ENCODE measurements at regions not wholly inside any gene's neighbourhood (a gene's known extent, or its start where the extent isn't known, plus 50 kb on each side); places are given as distances from the start of the nearest gene placed in this dataset.

GRCh38 chr21:39124681-39125251 is 58.5 kb downstream of the PSMG1 start:
- DNase-seq = no peak

DNA sequence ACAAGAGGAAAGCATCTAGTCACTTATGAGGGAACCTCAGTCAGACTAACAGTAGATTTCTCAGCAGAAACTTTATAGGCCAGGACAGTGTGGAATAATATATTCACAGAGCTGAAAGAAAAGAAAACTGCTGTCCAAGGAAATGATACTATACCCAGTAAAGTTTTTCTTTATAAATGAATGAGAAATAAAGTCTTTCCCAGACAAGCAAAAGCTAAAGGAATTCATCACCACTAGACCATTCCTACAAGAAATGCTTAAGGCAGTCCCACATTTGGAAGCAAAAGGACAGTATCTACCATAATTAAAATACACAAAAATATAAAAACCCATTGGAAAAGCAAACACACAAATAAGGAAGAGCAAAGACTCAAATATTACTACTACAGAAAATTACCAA is 59.9 kb downstream of the PSMG1 start:
- DNase-seq = no peak

DNA sequence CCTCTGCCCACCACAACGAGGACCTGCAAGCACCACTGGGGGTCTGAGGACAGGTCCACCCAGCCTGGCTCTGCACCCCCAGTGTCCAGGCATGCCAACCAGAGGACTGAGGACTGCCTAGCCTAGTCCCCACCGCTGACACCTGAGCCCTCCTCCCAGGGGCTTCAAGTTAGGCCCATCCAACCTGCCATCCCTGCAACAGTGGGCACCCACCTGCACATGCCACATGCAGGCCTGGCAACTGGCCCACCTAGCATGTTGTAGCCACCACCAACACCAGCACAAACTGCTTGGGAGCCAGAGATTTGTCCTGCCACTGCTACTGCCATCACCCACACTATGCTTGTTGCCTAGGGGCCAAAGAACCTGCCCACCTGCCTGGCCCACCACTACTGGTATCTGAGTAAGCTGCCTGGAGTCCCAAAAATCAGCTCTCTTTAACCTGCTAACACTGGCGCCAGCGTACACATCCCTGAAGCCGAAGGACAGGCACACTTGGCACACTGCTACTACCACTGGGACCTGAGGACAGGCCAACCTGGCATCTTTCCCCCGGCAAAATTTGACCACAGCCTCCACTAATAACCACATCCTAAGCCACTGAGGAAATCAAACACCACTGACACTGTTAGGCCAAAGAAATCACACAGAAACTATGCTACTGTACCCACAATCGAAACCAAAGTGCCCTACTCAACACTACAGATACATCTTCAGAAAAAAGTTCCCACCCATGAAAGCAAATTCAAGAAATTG is 61.5 kb downstream of the PSMG1 start:
- no peak for DNase-seq

GRCh38 chr21:39120876-39121599 is 62.2 kb downstream of the PSMG1 start:
- DNase-seq = no peak

DNA sequence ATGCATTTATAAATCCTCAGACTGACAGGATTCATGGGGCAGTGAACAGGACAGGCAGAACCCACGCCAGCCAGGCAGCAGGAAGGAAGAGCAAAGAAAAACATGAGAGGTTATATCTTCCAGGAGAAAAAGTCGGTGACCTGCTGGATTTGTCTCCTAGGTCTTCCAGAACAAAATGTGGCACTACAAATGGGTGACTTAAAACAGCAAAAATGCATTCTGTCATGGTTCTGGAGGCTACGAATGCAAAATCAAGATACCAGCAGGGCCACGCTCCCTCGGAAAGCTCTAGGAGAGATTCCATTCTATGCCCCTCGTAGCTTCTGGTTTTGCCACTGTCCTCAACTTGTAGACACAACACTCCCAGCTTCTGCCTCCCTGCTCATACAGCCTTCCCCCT is 63.4 kb downstream of the PSMG1 start:
- DNase-seq = no peak

DNA sequence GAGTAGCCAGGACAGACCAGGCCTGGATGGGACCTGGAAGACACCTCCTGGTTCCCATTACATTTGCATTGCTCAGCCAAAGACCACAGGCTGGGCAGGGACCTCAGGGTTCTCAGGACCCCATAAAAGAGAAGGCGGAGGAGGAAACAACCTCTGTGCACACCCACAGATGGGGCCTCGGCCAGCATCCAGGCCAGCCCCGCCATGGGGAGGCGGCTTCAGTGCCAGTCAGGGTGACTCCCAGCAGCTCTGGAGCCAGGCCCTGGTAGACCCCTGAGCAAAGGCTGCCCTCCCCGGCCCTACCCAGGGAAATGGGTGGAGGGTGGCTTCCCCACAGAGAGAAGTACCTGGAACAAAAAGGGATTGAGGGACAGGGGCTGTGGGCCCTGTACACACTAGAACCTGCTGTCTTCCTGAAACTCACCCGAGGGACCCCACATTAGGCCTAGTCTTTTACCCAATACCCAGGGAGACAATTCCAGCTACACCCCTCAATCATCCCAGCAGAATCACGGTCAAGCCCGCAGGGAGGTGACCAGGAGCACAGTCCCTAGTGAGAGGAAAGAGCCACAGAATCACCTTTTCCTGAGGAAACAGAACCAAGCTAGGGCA is 64.5 kb downstream of the PSMG1 start:
- DNase-seq = no peak

GRCh38 chr21:39118061-39118460 is 65.2 kb downstream of the PSMG1 start:
- no peak for DNase-seq

- no peak for DNase-seq
Measured at GRCh38 chr21:39117440-39117970, 65.7 kb downstream of the PSMG1 start.

DNA sequence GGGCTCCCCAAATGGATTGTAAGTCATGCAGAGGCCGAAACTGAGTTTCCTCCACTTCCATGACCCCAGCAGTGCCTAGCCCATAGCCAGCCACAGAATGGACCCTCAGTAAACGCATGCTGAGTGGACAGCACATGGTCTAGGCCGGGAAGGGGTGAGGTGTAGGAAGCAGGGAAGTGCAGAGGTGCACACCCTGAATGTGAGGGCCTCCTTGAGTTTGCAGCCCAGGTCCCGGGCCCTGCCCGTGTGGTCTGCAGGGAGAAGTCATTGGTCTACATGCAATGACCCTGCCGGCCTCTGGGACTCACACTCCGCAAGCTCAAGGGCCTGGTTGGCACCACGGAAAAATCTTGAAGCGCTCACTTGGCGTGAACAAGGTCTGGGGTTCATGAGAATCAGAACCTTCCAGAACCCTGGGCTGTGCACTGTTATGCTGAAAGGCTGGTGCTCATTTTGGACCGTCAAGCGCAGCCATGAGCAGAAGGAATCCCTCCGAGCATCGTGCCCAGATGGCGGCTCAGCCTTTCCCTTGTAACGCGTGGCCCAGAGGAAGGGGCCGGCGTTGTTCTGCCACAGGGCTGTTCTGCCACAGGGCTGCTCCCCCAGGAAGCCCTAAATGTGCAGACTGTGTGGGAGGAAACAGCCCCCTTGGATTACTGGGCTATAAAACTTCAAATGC is 66.4 kb downstream of the PSMG1 start:
- DNase-seq = no peak

DNA sequence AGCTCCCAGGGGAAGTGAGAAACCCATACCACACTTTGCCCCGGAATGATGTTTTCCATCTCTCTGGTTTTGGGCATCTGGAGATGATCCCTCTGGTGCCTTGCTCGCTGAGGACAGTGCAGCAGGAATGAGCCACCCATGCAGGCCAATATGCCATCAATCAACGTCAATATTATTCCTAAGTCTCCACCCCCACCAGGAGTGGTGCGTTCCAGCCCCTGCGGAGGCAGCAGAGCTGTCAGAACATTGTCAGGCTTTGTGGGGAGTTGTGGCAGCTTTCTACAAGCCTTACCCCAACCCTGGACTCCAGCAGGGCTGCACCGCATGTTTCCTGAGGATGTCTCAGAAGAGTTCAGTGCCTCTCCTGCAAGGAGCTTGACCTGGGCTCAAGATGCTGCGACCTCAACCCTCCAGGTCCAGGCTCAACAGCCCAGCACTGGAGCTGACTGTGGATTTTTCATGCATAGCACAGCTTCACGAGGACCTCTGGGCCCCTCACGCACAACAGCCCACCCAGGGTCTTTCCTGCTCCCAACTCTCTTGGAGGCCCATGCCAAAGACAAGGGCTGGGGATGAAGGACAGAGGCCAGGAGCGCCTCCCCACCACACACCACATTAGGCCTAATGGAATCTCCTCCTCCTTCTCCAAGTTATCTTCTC is 67.5 kb downstream of the PSMG1 start:
- DNase-seq = no peak

DNA sequence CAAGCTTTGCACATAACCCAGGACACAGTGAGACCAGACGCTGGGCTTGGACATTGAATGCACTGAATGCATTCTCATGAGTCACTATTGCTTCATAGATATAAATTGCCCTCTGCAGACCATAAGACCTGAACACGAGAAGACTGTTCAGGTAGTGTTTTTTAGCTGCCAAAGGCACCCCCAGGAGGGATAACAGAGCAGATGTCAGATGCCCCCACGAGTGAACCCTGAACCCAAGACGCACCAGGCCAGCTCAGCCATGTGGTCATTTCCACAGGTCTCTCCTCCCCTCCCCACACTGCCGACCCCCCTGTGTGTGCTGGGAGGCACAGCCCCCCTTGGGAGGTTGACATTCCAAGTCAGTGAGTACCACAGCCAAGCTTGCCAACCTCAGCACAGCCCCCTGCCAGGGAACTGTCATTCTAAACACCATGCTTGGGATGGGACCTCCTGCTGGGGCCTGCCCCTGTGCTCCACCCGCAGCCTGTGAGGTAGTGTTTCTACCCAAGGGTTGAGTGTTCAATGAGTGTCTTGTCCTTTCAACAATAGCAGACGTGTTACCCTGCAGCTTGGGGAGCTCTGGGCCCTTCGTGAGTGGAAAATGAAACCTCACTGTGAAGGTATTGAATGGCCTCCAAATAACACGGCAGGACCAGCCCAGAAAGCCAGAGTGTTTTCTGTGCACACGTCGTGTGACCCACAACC is 68.2 kb downstream of the PSMG1 start:
- no peak for DNase-seq

DNA sequence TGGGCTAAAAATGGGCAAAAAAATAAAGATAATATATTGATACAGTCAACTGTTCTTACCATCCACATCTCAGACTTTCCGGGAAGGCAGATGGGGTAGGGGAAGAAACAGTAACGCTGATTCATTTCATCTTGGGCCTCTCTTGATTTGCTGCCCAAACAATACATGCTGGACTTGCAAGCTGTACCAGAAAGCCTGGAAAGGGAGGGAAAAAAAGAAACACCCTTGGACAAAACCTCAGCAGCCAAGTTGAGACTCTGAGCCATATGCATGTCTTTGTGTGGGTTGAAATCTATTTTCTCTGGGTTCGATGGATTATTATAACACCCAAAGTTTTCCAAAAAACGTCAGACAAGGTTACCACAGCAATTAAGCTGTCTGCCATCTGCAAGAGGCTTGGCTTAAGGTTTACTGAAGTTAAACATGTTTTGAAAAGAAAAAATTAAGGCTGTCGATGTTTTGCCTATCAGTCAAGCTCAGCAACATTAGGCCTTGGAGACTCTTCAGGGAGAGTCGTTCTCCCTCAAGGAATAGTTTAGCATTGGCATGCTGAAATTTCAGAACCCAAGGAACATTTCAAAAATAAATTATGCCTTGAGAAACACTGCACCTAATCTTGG is 71.2 kb downstream of the PSMG1 start:
- DNase-seq = no peak

DNA sequence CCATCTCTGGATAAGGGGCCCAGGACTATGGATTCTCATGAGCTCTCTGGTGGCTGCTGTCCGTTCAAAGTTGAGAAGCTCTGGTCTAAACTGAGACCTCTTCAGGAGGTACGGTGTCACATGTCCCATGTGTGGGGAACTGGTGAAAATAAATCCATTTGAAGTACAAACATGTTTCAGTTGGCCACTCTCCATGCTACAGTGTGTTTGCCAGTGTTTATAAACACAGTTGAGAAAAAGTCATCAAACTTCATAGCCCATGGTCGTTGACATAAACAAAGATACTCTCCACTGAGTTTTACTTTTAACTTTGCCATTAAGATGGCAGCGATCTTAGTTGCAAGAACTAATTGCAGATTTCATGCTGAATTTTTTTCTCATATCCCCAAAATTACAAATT is 72.8 kb downstream of the PSMG1 start:
- DNase-seq = no peak

GRCh38 chr21:39109596-39110210 is 73.5 kb downstream of the PSMG1 start:
- DNase-seq = no peak

DNA sequence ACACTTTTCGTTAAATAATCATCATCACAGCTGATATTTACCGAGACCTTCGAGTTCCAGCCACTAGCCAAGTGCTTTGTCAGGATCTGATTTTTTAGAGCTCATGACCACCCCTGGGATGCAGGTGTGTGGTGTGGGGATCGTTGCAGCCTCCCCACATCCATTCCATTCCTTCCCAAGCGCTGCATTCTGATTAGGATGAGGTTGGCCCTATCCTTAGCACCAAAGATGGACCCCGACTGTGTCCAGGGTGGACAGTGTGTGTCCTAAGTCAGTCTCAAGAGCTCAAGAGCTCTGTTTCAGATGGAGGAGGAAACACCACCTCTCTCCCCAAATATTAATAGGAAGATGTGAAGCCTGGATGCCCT is 74.1 kb downstream of the PSMG1 start:
- no peak for DNase-seq

DNA sequence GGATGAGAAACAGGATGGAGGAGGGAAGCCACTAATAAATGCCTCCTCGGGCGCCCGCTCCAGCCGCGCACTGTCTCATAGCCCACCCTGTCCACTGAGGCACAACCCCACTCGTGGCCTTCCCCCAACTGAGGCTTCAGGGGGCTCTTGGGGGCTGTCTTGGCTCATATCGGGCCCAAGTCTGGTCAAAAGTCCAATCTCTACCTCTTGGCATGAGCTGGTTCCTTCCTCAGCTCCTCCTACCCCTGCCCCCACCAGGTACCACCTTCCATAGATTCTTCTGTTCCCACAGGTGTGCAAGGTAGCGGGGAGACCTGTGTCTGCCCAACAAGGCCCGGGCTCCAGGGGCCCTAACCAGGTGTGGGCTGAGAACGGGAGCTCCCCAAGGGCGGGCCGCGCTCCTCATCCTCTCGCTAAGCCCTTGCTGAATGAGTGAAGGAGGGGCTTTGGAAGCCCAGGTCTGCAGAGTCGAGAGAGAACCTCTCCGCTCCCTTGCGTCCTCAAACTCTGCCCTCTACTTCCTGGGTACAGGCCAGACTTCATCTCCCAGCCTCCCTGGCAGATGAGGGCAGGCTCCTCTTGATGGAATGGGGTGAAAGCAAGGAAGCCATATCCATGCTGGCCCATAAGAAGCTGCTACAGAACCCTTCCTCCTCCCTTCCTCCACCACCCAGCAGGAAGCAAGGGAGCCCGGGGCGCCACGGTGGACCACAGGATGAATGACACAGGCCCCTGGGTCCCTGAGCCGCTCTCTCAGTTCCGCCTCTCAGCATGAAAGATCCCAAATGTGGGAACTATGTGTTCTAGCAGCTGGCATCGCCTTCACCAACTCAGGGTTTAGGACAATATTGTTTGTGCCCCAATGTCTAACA is 74.7 kb downstream of the PSMG1 start:
- DNase-seq = no peak

DNA sequence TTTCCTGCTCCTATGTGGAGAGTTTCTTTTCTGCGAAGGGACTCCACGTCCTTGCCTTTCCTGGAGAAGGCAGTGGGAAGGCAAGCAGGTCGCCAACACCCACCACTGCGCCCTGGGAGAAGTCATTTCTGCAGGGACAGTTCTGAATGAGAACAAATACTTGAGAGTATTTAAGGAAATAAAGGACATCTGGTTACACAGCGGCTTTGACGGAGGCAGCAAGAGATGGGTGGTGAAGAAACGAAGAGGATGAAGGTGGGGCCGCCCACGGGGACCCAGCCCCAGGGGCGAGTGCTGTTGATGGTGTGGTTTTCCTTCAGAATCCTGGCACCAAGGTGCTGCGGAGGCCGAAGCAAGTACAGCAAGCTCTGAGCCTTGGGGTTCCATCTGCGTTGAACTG is 75.5 kb downstream of the PSMG1 start:
- DNase-seq = no peak

- DNase-seq = no peak
Measured at GRCh38 chr21:39106881-39107462, 76.3 kb downstream of the PSMG1 start.

- no peak for DNase-seq
Measured at GRCh38 chr21:39105836-39106235, 77.4 kb downstream of the PSMG1 start.

Measured in right kidney (tissue), 1 donor.